HG03439 (cell line): ENCODE measurements at regions not wholly inside any gene's neighbourhood (a gene's known extent, or its start where the extent isn't known, plus 50 kb on each side); places are given as distances from the start of the nearest gene placed in this dataset.

Experiments used
- ATAC-seq: cut with Tn5 transposase; IDR thresholded peaks from one replicate; pipeline ENCODE4 v1.9.1; 2021; ENCODE audit warnings: mild to moderate bottlenecking, moderate library complexity; ENCODE audit not compliant: unreplicated experiment

GRCh38 chr6:14673201-14673600 lies 555.6 kb downstream of the CD83 start:
- no peak for ATAC-seq

- no peak for ATAC-seq
Observed at GRCh38 chr6:14674458-14674857, 556.9 kb downstream of the CD83 start.

DNA sequence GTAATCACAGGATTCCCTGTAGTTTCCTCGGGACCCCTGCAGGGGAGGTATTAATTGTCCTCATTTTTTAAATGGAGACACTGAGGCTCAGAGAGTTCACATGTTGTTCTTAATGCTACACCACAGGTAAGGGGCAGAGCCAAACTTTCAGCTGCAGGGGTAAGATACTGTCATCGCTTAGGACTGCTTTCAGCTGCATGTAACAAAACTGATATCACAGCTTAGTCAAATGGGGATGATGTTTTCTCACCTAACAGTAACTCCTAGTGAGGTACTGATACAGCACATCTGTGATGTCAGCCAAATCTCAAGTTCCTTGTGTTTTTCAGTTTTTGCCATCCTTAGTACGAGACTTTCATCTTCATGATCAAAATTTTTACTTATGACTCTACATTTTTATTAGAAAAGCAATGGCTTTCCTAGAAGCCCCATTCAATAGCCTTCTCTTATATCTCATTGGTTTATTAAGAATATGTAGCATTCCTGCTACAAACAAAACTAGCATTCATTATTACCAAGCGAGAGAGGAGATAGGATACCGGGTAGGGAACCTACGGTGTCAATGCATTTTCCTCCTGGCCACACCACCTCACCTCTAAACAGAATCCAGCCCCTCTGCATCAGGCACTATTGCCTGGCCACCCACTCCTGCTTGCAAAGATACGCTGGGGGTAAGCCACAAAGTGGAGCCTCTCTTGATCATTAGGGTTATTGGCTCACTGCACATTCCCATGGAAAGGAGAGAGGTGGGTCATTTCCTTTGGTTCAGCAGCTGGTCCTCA lies 557.5 kb downstream of the CD83 start:
- ATAC-seq = no peak

GRCh38 chr6:14676064-14676463 lies 558.5 kb downstream of the CD83 start:
- ATAC-seq = no peak

- no peak for ATAC-seq
Observed at GRCh38 chr6:14676977-14677781, 559.6 kb downstream of the CD83 start.

- ATAC-seq = no peak
Observed at GRCh38 chr6:14681699-14682487, 564.0 kb upstream of the JARID2 start.

GRCh38 chr6:14682812-14683211 lies 563.1 kb upstream of the JARID2 start:
- no peak for ATAC-seq

DNA sequence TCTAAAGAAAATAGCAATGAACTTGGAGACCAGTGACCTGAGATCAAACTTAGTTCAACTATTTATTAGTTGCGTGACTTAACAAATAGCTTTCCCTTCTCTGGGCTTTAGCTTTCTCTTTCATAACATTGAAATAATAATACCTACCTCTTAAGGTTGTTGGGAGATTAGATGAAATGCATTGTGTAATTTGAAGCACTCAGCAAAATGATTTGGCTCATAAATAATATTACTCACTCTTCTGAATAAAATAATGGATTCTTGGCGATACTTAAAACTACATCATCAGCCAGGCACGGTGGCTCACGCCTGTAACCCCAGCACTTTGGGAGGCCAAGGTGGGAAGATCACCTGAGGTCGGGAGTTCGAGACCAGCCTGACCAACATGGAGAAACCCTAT lies 556.2 kb upstream of the JARID2 start:
- ATAC-seq = no peak

DNA sequence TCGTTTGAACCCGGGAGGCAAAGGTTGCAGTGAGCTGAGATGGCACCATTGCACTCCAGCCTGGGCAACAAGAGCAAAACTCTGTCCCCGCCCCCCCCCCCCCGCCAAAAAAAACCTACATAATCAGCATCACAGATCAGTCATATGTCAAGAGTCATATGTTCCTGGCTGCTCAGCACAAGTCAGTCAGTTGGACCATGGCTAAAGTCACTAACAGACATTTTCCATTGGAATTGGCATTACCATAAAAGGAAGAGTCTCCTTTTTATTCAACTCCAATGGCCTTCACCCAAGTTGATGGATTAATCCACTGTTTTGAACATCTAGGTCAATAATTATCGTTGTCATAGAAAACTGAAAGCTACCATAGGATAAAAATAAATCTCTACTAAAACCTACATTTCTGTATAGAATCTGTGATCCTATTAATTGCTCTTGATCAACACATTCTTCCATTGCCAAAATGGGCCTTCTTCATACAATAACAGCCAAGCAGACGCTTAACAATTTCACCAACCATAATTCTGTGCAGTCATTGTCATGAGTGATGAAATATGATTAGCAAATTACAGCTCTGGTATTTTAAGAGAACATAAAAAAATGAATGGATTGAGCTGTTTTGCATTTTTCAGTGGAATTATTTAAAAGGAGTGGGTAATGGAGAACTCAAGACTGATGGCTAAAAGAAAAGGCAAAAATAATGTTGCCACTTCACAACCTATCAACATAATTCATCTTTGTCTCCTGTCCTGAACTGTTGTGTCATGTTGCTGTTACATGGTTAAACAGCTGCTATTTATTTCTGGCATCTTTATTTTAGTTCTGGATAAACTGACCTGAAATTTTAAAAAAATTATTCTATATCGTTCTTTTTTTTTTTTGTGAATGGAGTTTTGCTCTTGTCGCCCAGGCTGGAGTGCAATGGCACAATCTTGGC lies 555.5 kb upstream of the JARID2 start:
- no peak for ATAC-seq

DNA sequence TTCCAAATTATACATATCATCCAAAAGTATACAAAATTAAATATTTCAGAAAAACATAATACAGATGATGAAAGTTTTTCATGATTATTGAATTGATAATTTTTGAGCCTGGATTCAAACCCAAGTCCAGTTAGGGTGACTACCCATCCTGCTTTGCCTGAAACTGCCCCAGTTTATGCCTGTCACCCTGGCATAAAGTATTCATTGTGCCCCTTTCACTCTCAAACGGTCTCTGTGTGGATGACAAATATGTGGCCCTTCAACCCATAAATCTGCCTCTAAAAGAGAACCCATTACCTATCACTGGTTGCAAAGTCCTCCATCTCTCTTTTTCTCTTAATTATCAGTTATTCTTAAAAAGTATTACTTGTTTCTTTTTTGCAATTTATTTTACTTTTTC lies 553.7 kb upstream of the JARID2 start:
- ATAC-seq = no peak

- no peak for ATAC-seq
Observed at GRCh38 chr6:14693301-14694192, 552.3 kb upstream of the JARID2 start.

GRCh38 chr6:14694308-14694707 lies 551.6 kb upstream of the JARID2 start:
- ATAC-seq = no peak

GRCh38 chr6:14695579-14695978 lies 550.3 kb upstream of the JARID2 start:
- no peak for ATAC-seq

DNA sequence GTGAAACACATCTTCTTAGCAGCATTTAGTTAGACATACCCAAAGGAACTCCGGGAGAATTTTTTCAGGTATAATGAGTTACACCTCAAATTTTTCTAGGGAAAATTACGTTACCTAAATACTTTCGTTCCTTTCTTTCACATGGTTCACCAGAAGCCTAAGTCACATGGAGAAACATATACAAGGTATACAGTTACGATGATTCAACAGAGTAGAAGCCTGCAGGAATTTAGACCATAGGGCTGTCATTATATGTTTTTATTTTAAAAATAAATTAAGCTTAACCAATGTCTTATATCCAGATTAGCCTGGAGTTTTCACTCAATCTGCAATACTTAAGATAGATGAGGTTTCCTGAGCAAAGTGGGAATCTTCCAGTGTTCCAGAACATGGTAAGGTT lies 549.5 kb upstream of the JARID2 start:
- ATAC-seq = no peak

DNA sequence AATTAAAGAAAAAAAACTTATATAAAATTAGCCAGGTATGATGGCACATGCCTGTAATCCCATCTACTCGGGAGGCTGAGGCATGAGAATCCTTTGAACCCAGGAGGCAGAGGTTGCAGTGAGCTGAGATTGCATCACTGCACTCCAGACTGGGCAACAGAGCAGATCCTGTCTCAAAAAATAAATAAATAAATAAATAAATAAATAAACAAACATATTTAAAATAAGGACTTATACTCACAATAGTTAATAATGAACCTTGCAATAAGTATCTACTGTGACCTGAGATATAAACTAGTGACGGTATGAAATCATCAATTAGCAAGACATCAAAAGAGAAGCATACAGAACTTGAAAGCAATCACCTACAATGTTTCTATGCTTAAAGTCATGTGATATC lies 548.4 kb upstream of the JARID2 start:
- no peak for ATAC-seq

- ATAC-seq = no peak
Observed at GRCh38 chr6:14699803-14700601, 545.9 kb upstream of the JARID2 start.

GRCh38 chr6:14701946-14702345 lies 543.9 kb upstream of the JARID2 start:
- no peak for ATAC-seq

DNA sequence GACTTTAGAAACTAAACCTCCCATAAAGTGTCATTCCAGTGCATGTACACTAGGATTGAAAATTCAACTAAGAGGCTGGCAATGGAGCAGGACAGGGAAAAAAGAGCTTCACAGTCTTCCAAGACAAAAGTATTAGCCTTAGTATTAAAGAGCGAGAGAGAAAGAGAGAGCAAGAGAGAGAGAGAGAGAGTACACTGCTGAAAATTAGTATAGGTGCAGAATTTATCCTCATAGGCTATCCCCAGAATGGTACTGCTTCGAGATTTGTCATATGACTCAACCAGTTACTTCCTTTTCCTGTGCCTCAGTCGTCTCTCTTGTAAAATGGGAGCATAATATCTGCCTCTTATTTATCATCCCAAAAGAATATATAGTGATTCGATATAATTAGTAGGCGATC lies 543.2 kb upstream of the JARID2 start:
- no peak for ATAC-seq

DNA sequence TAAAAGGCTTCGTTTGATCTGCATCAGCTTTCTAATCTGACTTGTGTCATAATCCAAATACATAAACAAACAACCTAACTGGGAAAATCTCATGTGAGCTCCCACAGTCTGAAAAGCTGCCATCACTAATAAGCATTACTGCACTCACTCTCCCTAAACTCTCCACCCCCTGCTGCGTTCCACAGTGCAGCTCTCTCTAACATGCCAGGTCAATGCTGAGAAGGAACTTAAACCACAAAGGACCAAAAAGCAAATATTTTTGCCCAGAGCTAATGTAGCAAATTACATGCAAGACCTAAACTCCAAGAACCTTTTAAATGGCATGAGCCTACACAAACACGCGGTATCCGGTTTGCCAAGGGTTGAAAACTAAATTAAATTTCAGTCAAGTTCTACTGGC lies 542.3 kb upstream of the JARID2 start:
- ATAC-seq = no peak
